ENCODE measurements at regions not wholly inside any gene's neighbourhood (a gene's known extent, or its start where the extent isn't known, plus 50 kb on each side); places are given as distances from the start of the nearest gene placed in this dataset.
A peak's percentile ranks its signal among the peaks of the same experiment; 100 is the strongest.

DNA sequence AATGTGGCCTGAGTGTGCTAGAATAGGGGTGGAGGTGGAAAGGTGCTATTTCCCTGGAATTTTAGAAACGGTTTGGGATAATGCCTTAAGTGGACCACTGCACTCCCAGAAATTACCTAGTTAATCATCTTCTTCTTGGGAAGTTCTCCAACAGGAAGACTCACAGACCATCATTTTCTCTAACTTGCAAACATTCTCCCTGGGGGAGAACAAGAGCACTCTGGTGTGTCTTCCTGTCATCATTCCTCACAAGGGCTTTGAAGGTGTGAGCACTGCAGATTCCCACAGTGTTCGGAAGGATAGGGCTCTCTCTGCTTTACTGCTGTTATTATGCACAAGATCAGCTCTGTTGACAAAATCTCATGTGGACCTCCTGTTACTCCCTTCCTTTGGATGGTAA, 54.9 kb upstream of the TSPAN2 start:
- Histone ChIP-seq H4K20me1 (ENCODE audit: insufficient read depth, low read length) (no peaks in the 10 kb centered on the region), H2AFZ (ENCODE audit: low read length) (no peak overlapping the region), H3K36me3 (ENCODE audit: insufficient read depth, low read length) (no peaks in the 10 kb centered on the region), H3K4me1 (ENCODE audit: insufficient read depth, low read length) (peaks cover 25% of the 10 kb centered on the region), H3K79me2 (ENCODE audit: insufficient read depth, low read length) (no peaks in the 10 kb centered on the region), H3K27me3 (ENCODE audit: insufficient read depth, low read length) (no peaks in the 10 kb centered on the region), H3K4me3 (ENCODE audit: insufficient read depth, low read length) (no peak overlapping the region), H3K9me3 (ENCODE audit: low read depth, low read length) (no peaks in the 10 kb centered on the region), H3K27ac (ENCODE audit: low read depth, low read length) (no peak overlapping the region), H3K4me2 (ENCODE audit: insufficient read depth, low read length) (no peak overlapping the region)
- no peak for DNase-seq (ENCODE audit: insufficient read length, low spot score, missing footprints)
- no peak for TF ChIP-seq CTCF (IDR thresholded peaks at IDR 0.05; ENCODE audit: extremely low read depth, low read depth, low read length)

- Histone ChIP-seq H3K4me1 (ENCODE audit: insufficient read depth, low read length) (peaks cover 27% of the 10 kb centered on the region), H3K27me3 (ENCODE audit: insufficient read depth, low read length) (no peaks in the 10 kb centered on the region), H2AFZ (ENCODE audit: low read length) (peak overlapping the region; percentile 55), H3K4me2 (ENCODE audit: insufficient read depth, low read length) (no peak overlapping the region), H3K4me3 (ENCODE audit: insufficient read depth, low read length) (no peak overlapping the region), H3K36me3 (ENCODE audit: insufficient read depth, low read length) (no peaks in the 10 kb centered on the region), H3K27ac (ENCODE audit: low read depth, low read length) (peak overlapping the region; percentile 58), H4K20me1 (ENCODE audit: insufficient read depth, low read length) (no peaks in the 10 kb centered on the region), H3K79me2 (ENCODE audit: insufficient read depth, low read length) (no peaks in the 10 kb centered on the region), H3K9me3 (ENCODE audit: low read depth, low read length) (no peaks in the 10 kb centered on the region)
- DNase-seq (ENCODE audit: insufficient read length, low spot score, missing footprints) = peak; percentile 78
- TF ChIP-seq CTCF (IDR thresholded peaks at IDR 0.05; ENCODE audit: extremely low read depth, low read depth, low read length) = peak; percentile 36
These were observed 53.3 kb upstream of the TSPAN2 start for GRCh38 chr1:115142616-115143015.

GRCh38 chr1:115141145-115141454, 51.8 kb upstream of the TSPAN2 start:
- no peaks in the 10 kb centered on the region for H3K9me3 ChIP-seq (ENCODE audit: low read depth, low read length)
- no peak for TF ChIP-seq CTCF (IDR thresholded peaks at IDR 0.05; ENCODE audit: extremely low read depth, low read depth, low read length)
- H3K79me2 ChIP-seq (ENCODE audit: insufficient read depth, low read length) = no peaks in the 10 kb centered on the region
- peak overlapping the region; percentile 31 for H3K27ac ChIP-seq (ENCODE audit: low read depth, low read length)
- H3K27me3 ChIP-seq (ENCODE audit: insufficient read depth, low read length) = no peaks in the 10 kb centered on the region
- H3K4me3 ChIP-seq (ENCODE audit: insufficient read depth, low read length) = no peak overlapping the region
- no peak overlapping the region for H3K4me2 ChIP-seq (ENCODE audit: insufficient read depth, low read length)
- no peaks in the 10 kb centered on the region for H4K20me1 ChIP-seq (ENCODE audit: insufficient read depth, low read length)
- DNase-seq (ENCODE audit: insufficient read length, low spot score, missing footprints) = peak; percentile 60
- no peaks in the 10 kb centered on the region for H3K36me3 ChIP-seq (ENCODE audit: insufficient read depth, low read length)
- H2AFZ ChIP-seq (ENCODE audit: low read length) = no peak overlapping the region
- H3K4me1 ChIP-seq (ENCODE audit: insufficient read depth, low read length) = peaks cover 30% of the 10 kb centered on the region

DNA sequence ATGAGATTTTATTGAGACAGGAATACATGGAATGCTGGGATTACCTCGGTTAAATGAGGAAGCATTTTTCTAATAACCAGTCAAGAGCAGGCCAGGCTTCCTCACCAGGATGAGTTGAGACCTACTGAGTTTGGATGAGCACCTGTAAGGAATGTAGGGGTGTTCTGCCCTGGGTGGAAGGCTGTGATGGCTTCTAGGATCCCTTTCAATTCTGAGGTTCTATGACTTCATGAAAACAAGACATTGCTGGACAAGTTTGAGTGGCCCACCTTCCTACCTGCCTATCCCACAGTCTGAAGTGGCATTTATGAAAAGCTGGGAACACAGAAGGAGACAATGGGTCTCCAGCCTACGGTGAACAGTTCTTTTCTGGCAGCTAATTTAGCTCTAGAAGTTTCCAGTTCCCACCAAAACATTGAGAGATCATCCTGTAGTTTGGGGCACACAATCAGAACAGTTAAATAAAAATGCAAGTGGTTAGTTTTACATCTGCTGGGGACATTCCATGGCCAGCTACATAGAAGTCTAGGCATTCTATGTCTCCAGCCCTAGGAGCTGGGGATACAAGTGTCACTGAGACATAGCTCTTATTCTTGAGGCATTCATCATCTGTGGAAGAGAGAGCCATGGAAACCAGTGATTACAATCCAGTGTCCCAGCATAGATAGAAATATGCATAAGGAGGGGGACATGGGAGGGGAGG, 51.3 kb upstream of the TSPAN2 start:
- peaks cover 35% of the 10 kb centered on the region for H3K4me1 ChIP-seq (ENCODE audit: insufficient read depth, low read length)

More for the DNA sequence above, 51.3 kb upstream of the TSPAN2 start:
- H3K79me2 ChIP-seq (ENCODE audit: insufficient read depth, low read length) = no peaks in the 10 kb centered on the region
- H2AFZ ChIP-seq (ENCODE audit: low read length) = no peak overlapping the region
- no peaks in the 10 kb centered on the region for H3K36me3 ChIP-seq (ENCODE audit: insufficient read depth, low read length)
- DNase-seq (ENCODE audit: insufficient read length, low spot score, missing footprints) = no peak
- H3K27ac ChIP-seq (ENCODE audit: low read depth, low read length) = peak overlapping the region; percentile 31
- H3K4me3 ChIP-seq (ENCODE audit: insufficient read depth, low read length) = no peak overlapping the region
- no peak for TF ChIP-seq CTCF (IDR thresholded peaks at IDR 0.05; ENCODE audit: extremely low read depth, low read depth, low read length)
- H3K4me2 ChIP-seq (ENCODE audit: insufficient read depth, low read length) = no peak overlapping the region
- H3K27me3 ChIP-seq (ENCODE audit: insufficient read depth, low read length) = no peaks in the 10 kb centered on the region
- no peaks in the 10 kb centered on the region for H4K20me1 ChIP-seq (ENCODE audit: insufficient read depth, low read length)
- no peaks in the 10 kb centered on the region for H3K9me3 ChIP-seq (ENCODE audit: low read depth, low read length)

All from osteoblast (primary cell).